Activated B cell treated with CpG ODN at 0.5 μM for 24 hours (primary cell): ENCODE measurements at regions not wholly inside any gene's neighbourhood (a gene's known extent, or its start where the extent isn't known, plus 50 kb on each side); places are given as distances from the start of the nearest gene placed in this dataset.

Experiments used
- ATAC-seq: fragments of 200-7000 bp; cut with Tn5 transposase; one replicate; pipeline ENCODE4 v1.10.0; 2021; ENCODE audit warnings: low read depth, mild to moderate bottlenecking, moderate library complexity
- CTCF ChIA-PET: fragments of 350-600 bp; sonication (Branson Sonifier 250); formaldehyde crosslinking; loops from one replicate; lab custom pipeline; 2021; ENCODE audit warnings: antibody characterized with exemption; lab: Charles Lee
- POLR2A ChIA-PET: fragments of 350-600 bp; sonication (Branson Sonifier 250); formaldehyde crosslinking; loops from one replicate; lab custom pipeline; 2021; ENCODE audit warnings: antibody characterized with exemption; lab: Charles Lee
- DNase-seq: peaks from one replicate; pipeline ENCODE4 v3.0.0; 2022
- H3K27ac Mint-ChIP-seq: one replicate; pipeline ENCODE4 v1.8.0; 2020; ENCODE audit warnings: mixed read lengths
- H3K27me3 Mint-ChIP-seq: one replicate; pipeline ENCODE4 v1.8.0; 2021; ENCODE audit warnings: mixed read lengths
- H3K36me3 Mint-ChIP-seq: one replicate; pipeline ENCODE4 v1.8.0; 2021; ENCODE audit warnings: low read depth, mixed read lengths
- H3K4me1 Mint-ChIP-seq: one replicate; pipeline ENCODE4 v1.8.0; 2021; ENCODE audit warnings: mixed read lengths
- H3K4me3 Mint-ChIP-seq: one replicate; pipeline ENCODE4 v1.8.0; 2020; ENCODE audit warnings: mild to moderate bottlenecking, mixed read lengths
- H3K9me3 Mint-ChIP-seq: one replicate; pipeline ENCODE4 v1.8.0; 2020; ENCODE audit warnings: mixed read lengths
- CTCF ChIP-seq: fragments of 200-600 bp; IDR thresholded peaks from one replicate; pipeline ENCODE4 v1.8.0; 2022; ENCODE audit warnings: antibody characterized with exemption, mild to moderate bottlenecking
- intact Hi-C: fragments of 100-400 bp; cut with micrococcal nuclease; formaldehyde crosslinking; loops from one replicate; pipeline ENCODE4 v1.15.1; 2024

GRCh38 chr2:236667526-236667925 lies 97.9 kb downstream of the ACKR3 start:
- no peaks in the 10 kb centered on the region for H3K4me1 Mint-ChIP-seq
- CTCF ChIA-PET = no interaction called here
- peaks cover 3% of the 10 kb centered on the region for H3K27me3 Mint-ChIP-seq
- POLR2A ChIA-PET = no interaction called here
- TF ChIP-seq CTCF = no peak
- DNase-seq (no peak), ATAC-seq (no peak)
- H3K9me3 Mint-ChIP-seq = peaks cover 5% of the 10 kb centered on the region
- H3K27ac Mint-ChIP-seq = no peak overlapping the region
- H3K4me3 Mint-ChIP-seq = no peak overlapping the region
- no peaks in the 10 kb centered on the region for H3K36me3 Mint-ChIP-seq
- intact Hi-C loops = no loop called here

- Mint-ChIP-seq H3K36me3 (no peaks in the 10 kb centered on the region), H3K4me3 (no peak overlapping the region), H3K27ac (no peak overlapping the region), H3K27me3 (peaks cover 3% of the 10 kb centered on the region), H3K4me1 (no peaks in the 10 kb centered on the region), H3K9me3 (peaks cover 5% of the 10 kb centered on the region)
- ATAC-seq (no peak), DNase-seq (no peak)
- no peak for TF ChIP-seq CTCF
- intact Hi-C loops = no loop called here
- POLR2A ChIA-PET = no interaction called here
- CTCF ChIA-PET = no interaction called here
These were observed 98.9 kb downstream of the ACKR3 start for GRCh38 chr2:236668531-236668969.

- TF ChIP-seq CTCF = no peak
- H3K4me3 Mint-ChIP-seq = no peak overlapping the region
- ATAC-seq (no peak), DNase-seq (no peak)
- ChIA-PET CTCF (no interaction called here), POLR2A (no interaction called here)
- no peak overlapping the region for H3K27ac Mint-ChIP-seq
- intact Hi-C loops = no loop called here
- peaks cover 3% of the 10 kb centered on the region for H3K27me3 Mint-ChIP-seq
- no peaks in the 10 kb centered on the region for H3K36me3 Mint-ChIP-seq
- H3K9me3 Mint-ChIP-seq = peaks cover 5% of the 10 kb centered on the region
- no peaks in the 10 kb centered on the region for H3K4me1 Mint-ChIP-seq
These were observed 100.6 kb downstream of the ACKR3 start for GRCh38 chr2:236670235-236670620.

- TF ChIP-seq CTCF = no peak
- CTCF ChIA-PET = no interaction called here
- Mint-ChIP-seq H3K4me3 (no peak overlapping the region), H3K27me3 (peaks cover 7% of the 10 kb centered on the region), H3K9me3 (no peaks in the 10 kb centered on the region), H3K4me1 (no peaks in the 10 kb centered on the region), H3K36me3 (no peaks in the 10 kb centered on the region), H3K27ac (no peak overlapping the region)
- intact Hi-C loops = no loop called here
- ATAC-seq (no peak), DNase-seq (no peak)
- POLR2A ChIA-PET = no interaction called here
These were observed 102.4 kb downstream of the ACKR3 start for GRCh38 chr2:236671896-236672562.

- intact Hi-C loops = no loop called here
- H3K36me3 Mint-ChIP-seq = no peaks in the 10 kb centered on the region
These were observed 103.0 kb downstream of the ACKR3 start for GRCh38 chr2:236672606-236673005.

More at GRCh38 chr2:236672606-236673005, 103.0 kb downstream of the ACKR3 start:
- ATAC-seq (no peak), DNase-seq (no peak)
- ChIA-PET POLR2A (no interaction called here), CTCF (no interaction called here)
- peaks cover 7% of the 10 kb centered on the region for H3K27me3 Mint-ChIP-seq
- H3K27ac Mint-ChIP-seq = no peak overlapping the region
- H3K4me3 Mint-ChIP-seq = no peak overlapping the region
- H3K9me3 Mint-ChIP-seq = no peaks in the 10 kb centered on the region
- no peak for TF ChIP-seq CTCF
- no peaks in the 10 kb centered on the region for H3K4me1 Mint-ChIP-seq
